Lower leg skin (tissue), 3 donors: ENCODE measurements at regions not wholly inside any gene's neighbourhood (a gene's known extent, or its start where the extent isn't known, plus 50 kb on each side); places are given as distances from the start of the nearest gene placed in this dataset.

Experiments used
- CTCF ChIP-seq, 3 donors: fragments of 450-650 bp; IDR thresholded peaks; one replicate each; pipeline ENCODE4 v1.5.1; 2016; ENCODE audit warnings: antibody characterized with exemption in 3 of 3, mild to moderate bottlenecking in 3 of 3, moderate library complexity in 2 of 3
- POLR2A ChIP-seq, 2 donors: fragments of 450-650 bp; IDR thresholded peaks; one replicate each; pipeline ENCODE4 v1.6.1; 2016 to 2017; ENCODE audit warnings: antibody characterized with exemption in 2 of 2, mild to moderate bottlenecking in 1 of 2, moderate library complexity in 1 of 2

DNA sequence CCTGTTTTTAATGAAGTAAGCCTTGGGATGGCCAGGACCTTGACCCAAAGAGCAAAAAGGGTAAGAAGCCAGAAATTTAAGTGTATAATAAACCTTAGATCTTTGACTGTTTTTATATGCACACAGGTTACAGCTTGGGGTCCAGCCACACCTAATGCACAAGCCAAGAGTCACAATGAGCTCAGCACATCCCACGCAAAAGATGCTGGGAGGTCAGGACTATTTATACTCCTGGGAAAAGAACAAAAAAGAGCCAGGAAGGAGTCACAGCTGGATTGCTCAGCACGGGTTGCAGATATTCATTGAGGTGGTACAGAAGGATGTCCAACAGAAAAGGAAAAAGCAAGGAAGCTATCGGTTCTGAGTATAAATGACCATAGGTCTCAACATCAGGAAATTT, 536.3 kb downstream of the NTRK3 start:
- TF ChIP-seq CTCF (IDR thresholded peaks at IDR 0.05) (no peak), POLR2A (IDR thresholded peaks at IDR 0.05) (no peak)
